ENCODE measurements at regions not wholly inside any gene's neighbourhood (a gene's known extent, or its start where the extent isn't known, plus 50 kb on each side); places are given as distances from the start of the nearest gene placed in this dataset.

GRCh38 chr3:144683065-144683464 lies 711.4 kb downstream of the DIPK2A start:
- TF ChIP-seq ZFX (IDR thresholded peaks at IDR 0.05; ENCODE audit: borderline replicate concordance) = no peak
- TF ChIP-seq CTCF (IDR thresholded peaks at IDR 0.05) = no peak
- H3K27ac ChIP-seq = no peak overlapping the region

DNA sequence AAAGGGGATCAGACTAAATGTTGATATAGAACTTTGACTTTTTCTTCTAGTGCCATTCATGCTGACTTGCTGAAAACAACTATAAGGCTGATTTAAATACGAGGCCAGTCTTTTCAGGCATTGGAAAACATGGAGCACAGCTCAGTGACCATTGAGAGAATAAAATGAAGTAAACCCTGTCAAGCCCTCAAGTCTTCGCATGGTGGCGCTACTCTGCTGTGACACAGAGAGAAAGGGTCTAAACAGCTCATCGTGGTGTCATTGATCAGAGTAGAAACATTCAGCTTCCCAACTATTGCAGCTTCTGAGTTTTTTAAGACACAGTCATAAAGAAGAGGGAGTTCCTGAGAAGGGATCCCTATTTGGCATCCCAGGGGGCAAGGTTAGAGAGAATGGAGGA lies 716.2 kb downstream of the DIPK2A start:
- no peak overlapping the region for H3K27ac ChIP-seq
- TF ChIP-seq ZFX (IDR thresholded peaks at IDR 0.05; ENCODE audit: borderline replicate concordance) (no peak), CTCF (IDR thresholded peaks at IDR 0.05) (peak; percentile 52)

- no peak for TF ChIP-seq ZFX (IDR thresholded peaks at IDR 0.05; ENCODE audit: borderline replicate concordance)
- no peak for TF ChIP-seq CTCF (IDR thresholded peaks at IDR 0.05)
- H3K27ac ChIP-seq = no peak overlapping the region
Measured at GRCh38 chr3:144692488-144692887, 720.9 kb downstream of the DIPK2A start.

- TF ChIP-seq ZFX (IDR thresholded peaks at IDR 0.05; ENCODE audit: borderline replicate concordance) = no peak
- TF ChIP-seq CTCF (IDR thresholded peaks at IDR 0.05) = no peak
- H3K27ac ChIP-seq = no peak overlapping the region
Measured at GRCh38 chr3:144708437-144708836, 736.8 kb downstream of the DIPK2A start.

GRCh38 chr3:144737281-144737680 lies 765.7 kb downstream of the DIPK2A start:
- TF ChIP-seq CTCF (IDR thresholded peaks at IDR 0.05) (no peak), ZFX (IDR thresholded peaks at IDR 0.05; ENCODE audit: borderline replicate concordance) (no peak)
- no peak overlapping the region for H3K27ac ChIP-seq

DNA sequence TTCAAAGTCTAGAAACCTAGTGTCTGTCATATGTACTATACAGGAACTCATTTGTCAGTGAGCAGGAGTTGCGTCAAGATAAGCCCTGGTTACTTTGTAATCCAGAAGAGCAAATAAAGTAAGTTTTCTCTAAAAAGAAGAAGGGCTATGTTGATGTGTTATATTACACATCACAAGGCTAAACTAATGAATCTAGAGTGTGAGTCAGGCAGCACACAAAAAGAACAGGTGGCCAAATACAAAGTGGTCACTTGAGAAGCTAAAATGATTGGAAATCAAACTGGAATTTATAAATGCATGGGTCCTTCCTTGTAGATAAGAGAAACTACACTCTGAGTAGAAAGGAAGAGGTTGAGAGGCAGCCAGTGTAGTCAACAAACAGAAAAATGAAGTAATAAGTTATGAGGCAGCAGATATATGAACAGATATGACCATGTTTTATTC lies 771.6 kb downstream of the DIPK2A start:
- TF ChIP-seq ZFX (IDR thresholded peaks at IDR 0.05; ENCODE audit: borderline replicate concordance) = no peak
- no peak for TF ChIP-seq CTCF (IDR thresholded peaks at IDR 0.05)
- H3K27ac ChIP-seq = no peak overlapping the region

- H3K27ac ChIP-seq = no peak overlapping the region
- TF ChIP-seq CTCF (IDR thresholded peaks at IDR 0.05) (no peak), ZFX (IDR thresholded peaks at IDR 0.05; ENCODE audit: borderline replicate concordance) (no peak)
Measured at GRCh38 chr3:144744473-144744872, 772.9 kb downstream of the DIPK2A start.

Measured in 22Rv1 (cell line).